KMS-11 (cell line): ENCODE measurements at regions not wholly inside any gene's neighbourhood (a gene's known extent, or its start where the extent isn't known, plus 50 kb on each side); places are given as distances from the start of the nearest gene placed in this dataset.

ENCODE experiments used
- H2AFZ ChIP-seq: fragments of 200-600 bp; sonication (generic); 2 replicates; pipeline ENCODE4 v1.6.1; 2016; ENCODE audit warnings: antibody characterized with exemption, mixed run types, low read depth
- H3K27ac ChIP-seq: fragments of 200-600 bp; sonication (generic); 2 replicates; pipeline ENCODE4 v1.6.1; 2016; ENCODE audit warnings: mild to moderate bottlenecking, mixed run types
- H3K27me3 ChIP-seq: fragments of 200-600 bp; sonication (generic); 2 replicates; pipeline ENCODE4 v1.6.1; 2017; ENCODE audit warnings: mild to moderate bottlenecking, low read depth, mixed run types, moderate library complexity; ENCODE audit not compliant: insufficient read depth
- H3K36me3 ChIP-seq: fragments of 200-600 bp; sonication (generic); 2 replicates; pipeline ENCODE4 v1.6.1; 2017; ENCODE audit warnings: mild to moderate bottlenecking, mixed run types; ENCODE audit not compliant: insufficient read depth
- H3K4me1 ChIP-seq: fragments of 200-600 bp; sonication (generic); 2 replicates; pipeline ENCODE4 v1.6.1; 2016; ENCODE audit warnings: mild to moderate bottlenecking, low read depth, mixed run types; ENCODE audit not compliant: poor library complexity, severe bottlenecking
- H3K4me2 ChIP-seq: fragments of 200-600 bp; sonication (generic); 2 replicates; pipeline ENCODE4 v1.7.0; 2016; ENCODE audit warnings: mild to moderate bottlenecking, mixed run types
- H3K4me3 ChIP-seq: fragments of 200-600 bp; sonication (generic); IDR thresholded peaks from 2 replicates; pipeline ENCODE4 v1.6.1; 2017; ENCODE audit warnings: low read depth, low read length, mixed read lengths; ENCODE audit not compliant: insufficient read depth
- H3K79me2 ChIP-seq: fragments of 200-600 bp; sonication (generic); 2 replicates; pipeline ENCODE4 v1.6.1; 2016; ENCODE audit warnings: low read depth, mixed run types; ENCODE audit not compliant: insufficient read depth
- H3K9ac ChIP-seq: fragments of 200-600 bp; sonication (generic); 2 replicates; pipeline ENCODE4 v1.6.1; 2016; ENCODE audit warnings: mild to moderate bottlenecking, mixed run types
- H4K20me1 ChIP-seq: fragments of 200-600 bp; sonication (generic); 2 replicates; pipeline ENCODE4 v1.6.1; 2016; ENCODE audit warnings: mild to moderate bottlenecking, mixed run types; ENCODE audit not compliant: insufficient read depth
- TF ChIP-seq, protein P1 (sequence below): fragments of 200-600 bp; sonication (generic); conservative IDR thresholded peaks from 2 replicates; pipeline ENCODE4 v1.6.1; 2017; ENCODE audit warnings: low read depth, mild to moderate bottlenecking, antibody characterized with exemption, low read length, moderate library complexity, mixed read lengths

DNA sequence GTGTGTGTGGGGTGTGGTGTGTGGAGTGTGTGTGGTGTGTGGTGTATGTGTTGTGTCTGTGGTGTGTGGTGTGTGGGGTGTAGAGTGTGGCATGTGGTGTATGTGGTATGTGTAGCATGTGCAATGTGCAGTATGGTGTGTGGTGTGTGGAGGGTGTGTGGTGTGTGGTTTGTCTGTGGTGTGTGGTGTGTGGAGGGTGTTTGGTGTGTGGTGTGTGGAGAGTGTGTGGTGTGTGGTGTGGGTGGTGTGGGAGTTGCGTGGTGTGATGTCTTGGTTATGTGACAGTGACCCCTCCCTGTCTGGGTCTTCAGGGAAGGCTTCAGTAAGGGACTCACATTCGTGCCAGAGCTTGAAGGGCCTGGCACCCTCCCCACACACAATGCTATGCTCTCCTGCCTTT lies 718.2 kb upstream of the SOX11 start:
- TF ChIP-seq, protein P1, sequence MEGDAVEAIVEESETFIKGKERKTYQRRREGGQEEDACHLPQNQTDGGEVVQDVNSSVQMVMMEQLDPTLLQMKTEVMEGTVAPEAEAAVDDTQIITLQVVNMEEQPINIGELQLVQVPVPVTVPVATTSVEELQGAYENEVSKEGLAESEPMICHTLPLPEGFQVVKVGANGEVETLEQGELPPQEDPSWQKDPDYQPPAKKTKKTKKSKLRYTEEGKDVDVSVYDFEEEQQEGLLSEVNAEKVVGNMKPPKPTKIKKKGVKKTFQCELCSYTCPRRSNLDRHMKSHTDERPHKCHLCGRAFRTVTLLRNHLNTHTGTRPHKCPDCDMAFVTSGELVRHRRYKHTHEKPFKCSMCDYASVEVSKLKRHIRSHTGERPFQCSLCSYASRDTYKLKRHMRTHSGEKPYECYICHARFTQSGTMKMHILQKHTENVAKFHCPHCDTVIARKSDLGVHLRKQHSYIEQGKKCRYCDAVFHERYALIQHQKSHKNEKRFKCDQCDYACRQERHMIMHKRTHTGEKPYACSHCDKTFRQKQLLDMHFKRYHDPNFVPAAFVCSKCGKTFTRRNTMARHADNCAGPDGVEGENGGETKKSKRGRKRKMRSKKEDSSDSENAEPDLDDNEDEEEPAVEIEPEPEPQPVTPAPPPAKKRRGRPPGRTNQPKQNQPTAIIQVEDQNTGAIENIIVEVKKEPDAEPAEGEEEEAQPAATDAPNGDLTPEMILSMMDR = no peak
- H2AFZ ChIP-seq = no peak overlapping the region
- H3K4me2 ChIP-seq = no peak overlapping the region
- no peaks in the 10 kb centered on the region for H3K36me3 ChIP-seq
- no peak overlapping the region for H3K27ac ChIP-seq
- no peaks in the 10 kb centered on the region for H3K79me2 ChIP-seq
- H3K4me3 ChIP-seq = no peak overlapping the region
- no peaks in the 10 kb centered on the region for H3K27me3 ChIP-seq
- H4K20me1 ChIP-seq = no peaks in the 10 kb centered on the region
- no peak overlapping the region for H3K9ac ChIP-seq
- H3K4me1 ChIP-seq = no peaks in the 10 kb centered on the region

DNA sequence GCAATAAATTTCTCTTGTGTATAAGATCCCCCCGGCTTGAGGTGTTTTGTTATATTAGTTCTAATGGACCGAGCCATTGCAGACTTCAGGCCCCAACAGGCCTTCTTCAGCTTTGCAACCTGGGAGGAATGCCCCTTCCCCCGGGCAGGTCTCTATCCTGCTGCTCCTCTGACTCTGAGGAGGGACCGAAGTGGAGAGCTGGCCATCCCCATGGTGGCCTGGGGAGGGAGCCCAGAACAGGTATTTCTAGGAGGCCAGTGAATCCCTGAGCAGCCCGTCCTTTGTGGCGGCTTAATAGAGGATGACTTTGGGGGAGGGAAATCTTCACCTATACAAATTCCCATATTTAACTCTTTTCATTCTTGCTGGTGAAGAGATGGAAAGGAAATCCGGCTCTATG lies 715.8 kb upstream of the SOX11 start:
- Histone ChIP-seq H4K20me1 (no peaks in the 10 kb centered on the region), H3K4me2 (no peak overlapping the region), H3K79me2 (no peaks in the 10 kb centered on the region), H3K27me3 (no peaks in the 10 kb centered on the region), H3K4me3 (no peak overlapping the region), H3K36me3 (no peaks in the 10 kb centered on the region), H2AFZ (no peak overlapping the region), H3K4me1 (no peaks in the 10 kb centered on the region), H3K9ac (no peak overlapping the region), H3K27ac (no peak overlapping the region)
- TF ChIP-seq, protein P1 = no peak

DNA sequence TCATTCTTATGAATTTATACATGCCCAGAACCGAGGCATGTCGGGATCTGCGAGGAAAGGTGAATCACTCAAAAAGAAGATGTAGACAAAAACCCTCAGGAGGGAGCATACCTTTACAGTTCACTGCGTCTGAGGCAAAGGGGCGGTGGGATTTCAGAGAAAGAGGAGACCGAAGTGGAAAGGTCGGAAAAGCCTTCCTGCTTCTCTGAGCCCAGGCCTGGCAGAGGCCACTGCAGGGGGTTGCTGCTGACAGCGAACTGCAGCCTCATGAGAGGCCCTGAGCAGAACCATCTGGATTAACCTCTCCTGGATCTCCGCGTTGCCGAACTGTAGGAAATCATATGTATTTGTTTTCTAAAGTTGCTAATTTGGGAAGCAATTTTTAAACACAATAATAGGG lies 713.1 kb upstream of the SOX11 start:
- TF ChIP-seq, protein P1 = no peak
- Histone ChIP-seq H4K20me1 (no peaks in the 10 kb centered on the region), H3K36me3 (no peaks in the 10 kb centered on the region), H3K4me2 (no peak overlapping the region), H3K79me2 (no peaks in the 10 kb centered on the region), H3K27me3 (no peaks in the 10 kb centered on the region), H2AFZ (no peak overlapping the region), H3K4me1 (no peaks in the 10 kb centered on the region), H3K4me3 (no peak overlapping the region), H3K9ac (no peak overlapping the region), H3K27ac (no peak overlapping the region)

DNA sequence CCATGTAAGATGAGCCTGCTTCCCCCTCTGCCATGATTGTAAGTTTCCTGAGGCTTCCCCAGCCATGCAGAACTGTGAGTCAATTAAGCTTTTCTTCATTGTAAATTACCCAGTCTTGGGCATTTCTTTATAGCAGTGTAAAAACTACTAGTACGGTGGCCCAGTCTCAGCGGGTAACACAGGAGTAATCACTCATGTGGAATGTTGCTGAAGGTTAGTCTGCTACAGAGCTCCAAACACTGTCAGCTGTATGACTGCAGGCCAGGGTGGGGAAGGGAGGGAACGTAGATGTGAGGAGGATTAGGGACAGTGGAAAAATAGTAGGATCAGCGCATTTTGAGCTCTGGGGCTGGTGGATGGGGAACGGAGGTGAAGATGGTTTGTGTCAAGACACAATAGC lies 711.2 kb upstream of the SOX11 start:
- H2AFZ ChIP-seq = no peak overlapping the region
- TF ChIP-seq, protein P1 = no peak
- H3K27me3 ChIP-seq = no peaks in the 10 kb centered on the region
- no peaks in the 10 kb centered on the region for H3K4me1 ChIP-seq
- H3K27ac ChIP-seq = no peak overlapping the region
- no peaks in the 10 kb centered on the region for H4K20me1 ChIP-seq
- no peak overlapping the region for H3K4me2 ChIP-seq
- no peaks in the 10 kb centered on the region for H3K36me3 ChIP-seq
- no peak overlapping the region for H3K4me3 ChIP-seq
- no peaks in the 10 kb centered on the region for H3K79me2 ChIP-seq
- no peak overlapping the region for H3K9ac ChIP-seq
